OCI-LY3 (cell line): ENCODE measurements at regions not wholly inside any gene's neighbourhood (a gene's known extent, or its start where the extent isn't known, plus 50 kb on each side); places are given as distances from the start of the nearest gene placed in this dataset.

Source experiments
- H2AFZ ChIP-seq: fragments of 200-600, 300-600 bp; shearing (Covaris generic); 2 replicates; pipeline ENCODE4 v1.6.0; 2014; ENCODE audit warnings: antibody characterized with exemption, low read depth, low read length
- H3K27ac ChIP-seq: fragments of 200-600, 300-600 bp; sonication (generic); 2 replicates; pipeline ENCODE4 v1.5.1; 2014; ENCODE audit warnings: mild to moderate bottlenecking, low read length, moderate library complexity, mixed read lengths
- H3K27me3 ChIP-seq: fragments of 200-600, 300-600 bp; sonication (generic); 2 replicates; pipeline ENCODE4 v1.6.1; 2014; ENCODE audit warnings: low read depth, low read length, mixed read lengths
- H3K36me3 ChIP-seq: fragments of 200-600, 300-600 bp; sonication (generic); replicated peaks from 2 replicates; pipeline ENCODE3; 2014; ENCODE audit warnings: low read depth, low read length, mixed read lengths
- H3K4me1 ChIP-seq: fragments of 300-600, 200-600 bp; sonication (generic); 2 replicates; pipeline ENCODE4 v1.6.1; 2014; ENCODE audit warnings: low read length, mixed read lengths
- H3K4me2 ChIP-seq: fragments of 200-600, 300-600 bp; sonication (generic); 2 replicates; pipeline ENCODE4 v1.6.1; 2014; ENCODE audit warnings: low read length, mixed read lengths
- H3K4me3 ChIP-seq: fragments of 300-600, 200-600 bp; sonication (generic); 2 replicates; pipeline ENCODE4 v1.5.1; 2014; ENCODE audit warnings: antibody characterized with exemption, mild to moderate bottlenecking, low read length, moderate library complexity
- H3K79me2 ChIP-seq: fragments of 300-600, 200-600 bp; shearing (Covaris generic); 2 replicates; pipeline ENCODE4 v1.6.1; 2014; ENCODE audit warnings: mild to moderate bottlenecking, low read length, mixed read lengths
- H3K9ac ChIP-seq: fragments of 300-600, 200-600 bp; shearing (Covaris generic); 2 replicates; pipeline ENCODE4 v1.6.0; 2014; ENCODE audit warnings: mild to moderate bottlenecking, low read length, moderate library complexity
- H3K9me3 ChIP-seq: fragments of 200-600, 300-600 bp; shearing (Covaris generic); 2 replicates; pipeline ENCODE4 v1.6.1; 2014; ENCODE audit warnings: low read length, mixed read lengths; ENCODE audit not compliant: insufficient read depth
- H4K20me1 ChIP-seq: fragments of 200-600, 300-600 bp; sonication (generic); 2 replicates; pipeline ENCODE4 v1.6.1; 2016; ENCODE audit warnings: low read length, mixed read lengths; ENCODE audit not compliant: insufficient read depth
- EZH2phosphoT487 ChIP-seq: fragments of 200-600 bp; shearing (Covaris generic); IDR thresholded peaks from 2 replicates; pipeline ENCODE4 v1.6.1; 2018; ENCODE audit warnings: antibody characterized with exemption, mixed run types, low read depth
- TF ChIP-seq, protein P1 (sequence below): fragments of 200-600, 300-600 bp; sonication (generic); IDR thresholded peaks from 2 replicates; pipeline ENCODE4 v1.5.1; 2014; ENCODE audit warnings: antibody characterized with exemption, low read length, low read depth

- peaks cover 9% of the 10 kb centered on the region for H3K27me3 ChIP-seq
- H3K4me3 ChIP-seq = no peak overlapping the region
- no peak overlapping the region for H2AFZ ChIP-seq
- no peaks in the 10 kb centered on the region for H3K9me3 ChIP-seq
- H3K36me3 ChIP-seq = no peaks in the 10 kb centered on the region
- H3K79me2 ChIP-seq = no peaks in the 10 kb centered on the region
- no peaks in the 10 kb centered on the region for H4K20me1 ChIP-seq
- TF ChIP-seq EZH2phosphoT487 = no peak
- TF ChIP-seq, protein P1, sequence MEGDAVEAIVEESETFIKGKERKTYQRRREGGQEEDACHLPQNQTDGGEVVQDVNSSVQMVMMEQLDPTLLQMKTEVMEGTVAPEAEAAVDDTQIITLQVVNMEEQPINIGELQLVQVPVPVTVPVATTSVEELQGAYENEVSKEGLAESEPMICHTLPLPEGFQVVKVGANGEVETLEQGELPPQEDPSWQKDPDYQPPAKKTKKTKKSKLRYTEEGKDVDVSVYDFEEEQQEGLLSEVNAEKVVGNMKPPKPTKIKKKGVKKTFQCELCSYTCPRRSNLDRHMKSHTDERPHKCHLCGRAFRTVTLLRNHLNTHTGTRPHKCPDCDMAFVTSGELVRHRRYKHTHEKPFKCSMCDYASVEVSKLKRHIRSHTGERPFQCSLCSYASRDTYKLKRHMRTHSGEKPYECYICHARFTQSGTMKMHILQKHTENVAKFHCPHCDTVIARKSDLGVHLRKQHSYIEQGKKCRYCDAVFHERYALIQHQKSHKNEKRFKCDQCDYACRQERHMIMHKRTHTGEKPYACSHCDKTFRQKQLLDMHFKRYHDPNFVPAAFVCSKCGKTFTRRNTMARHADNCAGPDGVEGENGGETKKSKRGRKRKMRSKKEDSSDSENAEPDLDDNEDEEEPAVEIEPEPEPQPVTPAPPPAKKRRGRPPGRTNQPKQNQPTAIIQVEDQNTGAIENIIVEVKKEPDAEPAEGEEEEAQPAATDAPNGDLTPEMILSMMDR = no peak
- H3K4me1 ChIP-seq = no peaks in the 10 kb centered on the region
- H3K27ac ChIP-seq = no peak overlapping the region
- no peak overlapping the region for H3K9ac ChIP-seq
- no peak overlapping the region for H3K4me2 ChIP-seq
Observed at GRCh38 chr12:107451246-107451645, 234.4 kb upstream of the PWP1 start.

- no peaks in the 10 kb centered on the region for H3K4me1 ChIP-seq
- no peak overlapping the region for H2AFZ ChIP-seq
- no peak overlapping the region for H3K27ac ChIP-seq
- no peak overlapping the region for H3K4me3 ChIP-seq
- TF ChIP-seq, protein P1 = no peak
- no peak for TF ChIP-seq EZH2phosphoT487
- H4K20me1 ChIP-seq = no peaks in the 10 kb centered on the region
- no peaks in the 10 kb centered on the region for H3K36me3 ChIP-seq
- peaks cover 6% of the 10 kb centered on the region for H3K27me3 ChIP-seq
- H3K79me2 ChIP-seq = no peaks in the 10 kb centered on the region
- no peak overlapping the region for H3K4me2 ChIP-seq
- H3K9ac ChIP-seq = no peak overlapping the region
- no peaks in the 10 kb centered on the region for H3K9me3 ChIP-seq
Observed at GRCh38 chr12:107454109-107454830, 231.3 kb upstream of the PWP1 start.

DNA sequence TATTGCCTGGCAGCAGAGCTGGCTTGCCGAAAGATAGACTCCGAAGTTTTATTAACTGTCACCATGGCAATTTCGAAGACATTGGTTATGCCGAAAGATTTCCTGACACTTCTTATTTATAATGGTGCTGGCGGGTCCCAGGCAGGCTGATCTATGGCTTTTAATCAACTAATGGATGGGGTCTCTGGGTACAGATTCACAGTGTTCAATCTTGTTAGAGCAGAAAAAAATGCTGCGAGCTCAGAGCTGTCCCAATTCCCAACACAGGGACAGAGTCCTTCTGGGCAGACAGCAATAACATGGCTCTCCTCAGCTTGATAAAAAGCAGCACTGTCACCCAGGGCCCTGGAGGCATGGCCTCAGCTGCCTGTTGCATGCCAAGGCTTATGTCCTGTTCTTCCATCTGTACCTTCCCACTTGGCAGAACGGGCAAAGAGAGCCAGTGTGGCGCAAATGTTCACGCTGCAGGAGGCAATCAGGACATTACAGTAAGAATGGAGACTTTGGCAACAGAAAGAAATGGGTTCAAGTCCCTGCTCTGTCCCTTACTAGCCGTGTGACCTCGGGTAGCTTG is 228.2 kb upstream of the PWP1 start:
- no peak for TF ChIP-seq EZH2phosphoT487
- TF ChIP-seq, protein P1 = no peak
- no peak overlapping the region for H2AFZ ChIP-seq
- H3K4me1 ChIP-seq = no peaks in the 10 kb centered on the region
- H3K9ac ChIP-seq = no peak overlapping the region
- no peaks in the 10 kb centered on the region for H3K9me3 ChIP-seq
- H3K27me3 ChIP-seq = no peaks in the 10 kb centered on the region
- H3K79me2 ChIP-seq = no peaks in the 10 kb centered on the region
- H3K36me3 ChIP-seq = no peaks in the 10 kb centered on the region
- H3K27ac ChIP-seq = no peak overlapping the region
- H3K4me3 ChIP-seq = no peak overlapping the region
- H4K20me1 ChIP-seq = no peaks in the 10 kb centered on the region
- H3K4me2 ChIP-seq = no peak overlapping the region

DNA sequence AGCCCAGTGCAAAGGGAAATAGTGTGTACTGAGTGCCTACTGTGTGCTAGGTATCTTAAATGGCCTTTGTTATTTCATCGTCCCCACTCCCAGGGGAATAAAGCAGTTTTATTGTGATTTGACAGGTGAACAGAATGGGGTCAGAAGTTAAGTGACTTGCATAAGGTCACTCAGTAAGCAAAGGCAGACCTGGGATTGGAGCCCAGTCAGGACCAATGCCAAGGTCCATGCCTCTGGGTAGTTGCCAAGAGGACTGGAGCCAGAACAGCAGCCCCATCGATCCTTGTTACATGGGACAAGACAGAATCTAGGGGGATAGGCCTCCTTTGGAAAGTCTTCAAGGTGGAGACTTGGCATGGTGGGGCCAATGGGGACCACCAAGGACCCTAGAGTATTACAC is 227.4 kb upstream of the PWP1 start:
- Histone ChIP-seq H3K9ac (no peak overlapping the region), H3K27ac (no peak overlapping the region), H3K4me2 (no peak overlapping the region), H3K79me2 (no peaks in the 10 kb centered on the region), H3K4me3 (no peak overlapping the region), H3K36me3 (no peaks in the 10 kb centered on the region), H4K20me1 (no peaks in the 10 kb centered on the region), H3K4me1 (no peaks in the 10 kb centered on the region), H3K27me3 (no peaks in the 10 kb centered on the region), H2AFZ (no peak overlapping the region), H3K9me3 (no peaks in the 10 kb centered on the region)
- TF ChIP-seq, protein P1 = no peak
- no peak for TF ChIP-seq EZH2phosphoT487
